Stomach (tissue), 8 donors: ENCODE measurements at regions not wholly inside any gene's neighbourhood (a gene's known extent, or its start where the extent isn't known, plus 50 kb on each side); places are given as distances from the start of the nearest gene placed in this dataset.

Experiments used
- DNase-seq, 2 donors: peaks; one replicate each; pipeline versions ENCODE4 v3.0.0 to v3.0.0-alpha.2; 2013 to 2019
- H3K27ac ChIP-seq, 5 donors: fragments of 200-600 bp in 4 of 5; sonication (generic) in 4 of 5; one replicate each; pipeline ENCODE4 v1.5.1; 2013 to 2019; ENCODE audit warnings: mild to moderate bottlenecking in 1 of 5, moderate library complexity in 1 of 5
- H3K27me3 ChIP-seq, 3 donors: fragments of 200-600 bp; sonication (generic); one replicate each; pipeline ENCODE4 v1.5.1; 2017 to 2019; ENCODE audit warnings: mixed run types in 1 of 3
- H3K36me3 ChIP-seq, 4 donors: fragments of 200-600 bp; sonication (generic); 1 replicate in 3 of 4; 2 replicates in 1 of 4; pipeline ENCODE4 v1.5.1; 2016 to 2019
- H3K4me1 ChIP-seq, 4 donors: fragments of 200-600 bp; sonication (generic); one replicate each; pipeline ENCODE4 v1.5.1; 2016 to 2019
- H3K4me3 ChIP-seq, 4 donors: fragments of 200-600 bp; sonication (generic) in 3 of 4; one replicate each; pipeline ENCODE4 v1.5.1; 2016 to 2019; ENCODE audit warnings: mild to moderate bottlenecking in 1 of 4
- H3K9me3 ChIP-seq, 4 donors: fragments of 200-600 bp; sonication (generic); one replicate each; pipeline ENCODE4 v1.5.1; 2016 to 2019
- CTCF ChIP-seq, 7 experiments: fragments of 450-650 bp in 4 of 7; fragments of 200-600 bp in 3 of 7; sonication (generic) in 3 of 7; IDR thresholded peaks; one replicate each; pipeline ENCODE4 v1.5.1; 2016 to 2019; ENCODE audit warnings: antibody characterized with exemption in 7 of 7, control low read depth in 2 of 7, mild to moderate bottlenecking in 1 of 7
- EP300 ChIP-seq: sonication (generic); formaldehyde crosslinking; IDR thresholded peaks from one replicate; pipeline ENCODE4 v1.6.1; 2017; ENCODE audit warnings: antibody characterized with exemption
- POLR2A ChIP-seq, 4 donors: fragments of 450-650 bp; IDR thresholded peaks; one replicate each; pipeline ENCODE4 v1.6.1; 2016; ENCODE audit warnings: antibody characterized with exemption in 4 of 4, control low read depth in 2 of 4, mild to moderate bottlenecking in 1 of 4, moderate library complexity in 1 of 4
- POLR2AphosphoS5 ChIP-seq, 3 donors: sonication (generic); formaldehyde crosslinking; IDR thresholded peaks; one replicate each; pipeline ENCODE4 v1.6.1; 2016; ENCODE audit warnings: antibody characterized with exemption in 3 of 3
- WGBS, 5 donors: extraction: QIAGEN DNeasy Blood & Tissue Kit in 3 of 5; methylation state at CpG; one replicate each; pipeline versions ENCODE4 v1.1.5 to v1.1.7; 2013 to 2018; 5-methylcytosine and 5-hydroxymethylcytosine counted together
- intact Hi-C: fragments of 100-400 bp; cut with DNase I; formaldehyde crosslinking; loops from one replicate; pipeline ENCODE4 v1.15.1; 2023; ENCODE audit warnings: low total_unique reads
- donor health status: healthy with polysubstance abuse.
- donor health status: Bipolar disorder and iron deficiency.
- donor health status: healthy.

- Histone ChIP-seq H3K36me3 (no peaks in the 10 kb centered on the region), H3K9me3 (no peaks in the 10 kb centered on the region), H3K4me1 (no peaks in the 10 kb centered on the region), H3K27ac (no peak overlapping the region), H3K27me3 (peaks cover 0 to 30% (median 4%) of the 10 kb centered on the region in 3 donors), H3K4me3 (no peak overlapping the region)
- TF ChIP-seq POLR2AphosphoS5 (IDR thresholded peaks at IDR 0.05) (no peak), CTCF (IDR thresholded peaks at IDR 0.05) (no peak), POLR2A (IDR thresholded peaks at IDR 0.05) (no peak), EP300 (no peak)
- WGBS, 5 donors = 79 to 92% (median 85%) methylated on average over 3 of the region's 3 CpGs
- no peak for DNase-seq
- intact Hi-C loops = no loop called here
Observed at GRCh38 chr1:30615076-30615795, 108.1 kb downstream of the MATN1 start.

GRCh38 chr1:30613188-30613587, 110.2 kb downstream of the MATN1 start:
- Histone ChIP-seq H3K4me3 (no peak overlapping the region), H3K9me3 (no peaks in the 10 kb centered on the region), H3K27ac (no peak overlapping the region), H3K4me1 (no peaks in the 10 kb centered on the region), H3K36me3 (no peaks in the 10 kb centered on the region), H3K27me3 (peaks cover 0 to 32% (median 11%) of the 10 kb centered on the region in 3 donors)
- intact Hi-C loops = no loop called here
- DNase-seq = no peak
- WGBS, 5 donors = 64 to 76% (median 72%) methylated on average over 1 of the region's 1 CpG
- TF ChIP-seq CTCF (IDR thresholded peaks at IDR 0.05) (no peak), EP300 (no peak), POLR2AphosphoS5 (IDR thresholded peaks at IDR 0.05) (no peak), POLR2A (IDR thresholded peaks at IDR 0.05) (no peak)

- Histone ChIP-seq H3K4me3 (no peak overlapping the region), H3K4me1 (no peaks in the 10 kb centered on the region), H3K9me3 (no peaks in the 10 kb centered on the region), H3K27me3 (peaks cover 0 to 32% (median 11%) of the 10 kb centered on the region in 3 donors), H3K36me3 (no peaks in the 10 kb centered on the region), H3K27ac (no peak overlapping the region)
- intact Hi-C loops = no loop called here
- no peak for TF ChIP-seq POLR2AphosphoS5 (IDR thresholded peaks at IDR 0.05)
- TF ChIP-seq CTCF (IDR thresholded peaks at IDR 0.05) = no peak
- TF ChIP-seq EP300 = no peak
- TF ChIP-seq POLR2A (IDR thresholded peaks at IDR 0.05) = no peak
- WGBS, 5 donors = 43 to 69% (median 55%) methylated on average over 1 of the region's 1 CpG
- peak in 1 of 2 donors; percentile 20 for DNase-seq
Observed at GRCh38 chr1:30612536-30613065, 110.8 kb downstream of the MATN1 start.

GRCh38 chr1:30611741-30612309, 111.6 kb downstream of the MATN1 start:
- no peak for DNase-seq
- Histone ChIP-seq H3K9me3 (no peaks in the 10 kb centered on the region), H3K27ac (no peak overlapping the region), H3K27me3 (peaks cover 0 to 36% (median 11%) of the 10 kb centered on the region in 3 donors), H3K4me1 (no peaks in the 10 kb centered on the region), H3K4me3 (no peak overlapping the region), H3K36me3 (no peaks in the 10 kb centered on the region)
- TF ChIP-seq POLR2A (IDR thresholded peaks at IDR 0.05) (no peak), POLR2AphosphoS5 (IDR thresholded peaks at IDR 0.05) (no peak), EP300 (no peak), CTCF (IDR thresholded peaks at IDR 0.05) (no peak)
- intact Hi-C loops = no loop called here
- 53 to 73% (median 57%) methylated on average over 2 to 5 of the region's 5 CpGs for WGBS, 5 donors
